GM19351 (cell line): ENCODE measurements at regions not wholly inside any gene's neighbourhood (a gene's known extent, or its start where the extent isn't known, plus 50 kb on each side); places are given as distances from the start of the nearest gene placed in this dataset.
"Not testable (repeated sequence)": the region's sequence is repeated elsewhere in the genome, so short reads cannot be mapped to it uniquely, and the experiment has no call there.

Source experiments
- ATAC-seq: cut with Tn5 transposase; IDR thresholded peaks from one replicate; pipeline ENCODE4 v1.9.1; 2021; ENCODE audit warnings: mild to moderate bottlenecking, moderate library complexity; ENCODE audit not compliant: unreplicated experiment

DNA sequence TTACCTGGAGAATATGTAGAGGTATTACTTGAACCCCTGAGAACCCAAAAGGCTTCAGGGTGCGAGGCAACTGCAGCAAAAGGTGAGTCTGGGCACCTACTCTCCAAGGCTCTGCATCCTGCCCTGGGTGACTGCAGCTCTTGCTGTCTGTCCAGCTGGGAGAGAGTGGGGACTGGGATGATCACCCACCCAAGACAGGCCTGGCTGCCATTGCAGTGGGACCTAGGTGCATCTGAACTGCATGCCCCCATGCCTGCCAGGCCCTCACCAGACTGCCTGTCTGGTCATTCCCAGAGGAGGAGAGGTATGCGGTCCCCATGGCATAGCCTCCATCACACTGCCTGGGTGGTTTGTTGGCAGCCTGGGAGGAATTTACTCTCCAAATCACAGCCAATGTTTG is 563.9 kb downstream of the TFAP2A start:
- no peak for ATAC-seq

DNA sequence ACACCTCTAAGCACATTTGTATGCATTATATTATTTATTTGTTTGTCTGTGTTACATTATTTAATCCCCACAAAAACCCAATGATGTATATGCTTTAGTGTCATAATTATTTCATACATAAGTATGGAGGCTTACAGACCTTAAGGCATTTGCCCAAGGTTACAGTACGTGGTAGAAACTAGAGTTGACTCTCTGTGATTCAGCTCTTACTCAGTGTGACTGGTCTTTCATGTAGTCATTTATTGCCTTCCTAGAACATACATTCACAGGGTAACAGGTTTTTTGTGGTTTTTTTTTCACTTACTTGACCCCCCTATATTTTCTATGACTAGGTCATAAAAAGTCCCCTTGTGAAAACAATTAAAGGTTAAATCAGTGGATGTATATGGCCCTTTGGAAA is 566.8 kb downstream of the TFAP2A start:
- no peak for ATAC-seq

DNA sequence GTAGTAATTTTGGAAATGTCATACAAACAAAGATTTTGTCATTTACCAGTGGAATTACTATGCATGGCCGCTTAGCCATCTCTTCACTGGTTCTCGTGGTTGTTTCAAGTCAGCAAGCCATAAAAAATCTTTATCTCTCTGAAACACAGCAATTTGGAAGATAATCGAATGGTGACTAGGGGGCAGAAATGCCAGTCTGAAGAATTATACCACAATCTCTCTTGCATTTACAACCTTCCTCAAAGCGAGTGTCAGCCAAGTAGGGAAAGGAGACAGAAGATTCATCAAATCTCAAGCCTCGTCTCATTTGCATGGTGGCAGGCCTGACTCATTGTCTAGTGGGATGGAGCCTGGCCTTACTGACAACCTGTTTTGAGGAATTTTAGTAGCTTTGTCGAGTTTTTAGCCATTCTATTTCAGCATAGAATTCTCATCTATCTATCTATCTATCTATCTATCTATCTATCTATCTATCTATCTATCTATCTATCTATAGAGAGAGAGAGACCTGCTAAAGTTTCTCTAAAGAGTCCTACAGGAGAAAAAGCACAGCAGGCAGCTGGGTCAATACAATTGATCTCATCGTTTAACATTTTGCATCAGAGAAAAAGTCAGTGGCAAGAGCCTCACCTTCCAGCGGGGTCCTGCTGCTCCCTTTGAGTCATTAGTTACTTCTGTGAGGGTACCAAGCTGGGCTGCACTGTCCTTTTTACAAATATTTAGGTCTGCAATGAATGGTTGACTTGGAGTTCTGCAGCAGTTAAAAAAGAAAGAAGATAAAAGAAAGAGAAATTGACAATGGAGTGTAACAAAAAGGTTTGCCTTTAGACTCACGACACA is 572.8 kb downstream of the TFAP2A start:
- no peak for ATAC-seq

DNA sequence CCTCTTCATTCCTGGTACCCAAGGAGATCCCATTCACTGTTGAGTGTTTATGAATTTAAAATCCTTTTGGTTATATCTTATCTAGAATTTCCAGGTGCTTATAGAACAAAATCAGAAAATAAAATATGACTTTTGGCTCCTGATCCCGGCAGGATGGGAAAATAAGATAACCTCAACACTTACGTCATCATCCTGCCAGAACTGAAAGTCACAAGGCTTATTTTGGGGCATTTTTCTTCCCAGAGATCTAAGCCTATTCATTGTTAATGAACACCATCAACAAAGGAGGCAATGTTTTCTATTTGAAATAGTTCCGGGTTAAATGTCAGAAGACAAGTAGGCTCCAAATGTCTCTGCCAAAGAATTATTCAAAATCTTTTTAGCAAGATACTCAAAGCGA is 580.6 kb downstream of the TFAP2A start:
- ATAC-seq: no peak

DNA sequence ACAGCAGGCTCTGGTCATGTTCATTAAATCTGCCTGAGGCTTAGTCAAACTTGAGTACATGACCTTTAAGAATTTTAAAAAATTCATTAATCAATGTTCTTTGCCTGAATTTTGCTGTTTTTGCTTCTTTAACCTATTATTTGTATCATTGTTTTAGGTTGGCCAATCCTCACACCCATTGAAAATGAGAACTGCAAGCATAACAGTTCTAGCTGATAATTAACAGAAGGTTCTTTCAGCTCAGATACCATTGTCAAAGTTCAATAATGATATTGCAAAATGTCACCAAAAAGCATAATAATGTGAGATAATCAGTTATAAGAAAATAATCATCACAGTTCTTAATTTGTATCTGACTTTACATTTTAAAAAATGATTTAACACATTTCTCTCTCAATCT is 583.1 kb downstream of the TFAP2A start:
- no peak for ATAC-seq

DNA sequence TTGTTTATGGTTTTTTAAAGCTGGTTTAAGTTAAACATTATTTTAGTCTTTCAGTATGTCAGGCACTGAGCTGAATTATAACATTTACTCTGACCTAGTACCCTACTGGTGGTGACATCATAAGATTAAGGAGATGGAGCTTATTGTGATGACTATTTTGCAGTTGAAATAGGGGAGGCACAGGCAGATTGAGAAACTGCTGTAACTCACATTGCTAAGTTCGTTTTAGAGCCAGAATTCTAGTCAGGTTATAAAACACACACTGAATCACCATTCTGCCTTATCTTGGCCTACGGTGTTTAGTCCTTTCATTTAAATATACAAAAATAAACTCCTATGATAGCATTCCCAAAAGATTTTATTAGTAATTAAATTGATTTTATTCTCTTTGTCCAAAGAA is 584.1 kb downstream of the TFAP2A start:
- ATAC-seq: no peak

DNA sequence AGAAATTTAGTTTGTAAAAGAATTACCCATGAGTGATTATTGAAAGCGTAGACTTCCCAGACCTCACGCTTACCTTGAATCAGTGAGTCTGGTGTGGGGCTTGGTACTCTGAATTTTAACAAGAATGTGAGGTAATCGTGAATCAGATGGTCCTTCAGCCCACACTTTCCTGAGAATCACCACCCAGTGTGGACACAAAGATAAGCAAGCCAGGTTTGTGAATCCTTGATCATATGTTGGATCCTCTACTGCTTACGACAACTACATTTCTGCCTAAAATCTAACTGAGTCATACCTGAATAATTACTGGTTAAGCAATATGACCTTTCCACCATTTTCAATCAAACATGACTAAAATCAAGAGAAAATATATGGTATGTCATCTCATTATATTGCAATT is 589.3 kb downstream of the TFAP2A start:
- ATAC-seq: no peak

DNA sequence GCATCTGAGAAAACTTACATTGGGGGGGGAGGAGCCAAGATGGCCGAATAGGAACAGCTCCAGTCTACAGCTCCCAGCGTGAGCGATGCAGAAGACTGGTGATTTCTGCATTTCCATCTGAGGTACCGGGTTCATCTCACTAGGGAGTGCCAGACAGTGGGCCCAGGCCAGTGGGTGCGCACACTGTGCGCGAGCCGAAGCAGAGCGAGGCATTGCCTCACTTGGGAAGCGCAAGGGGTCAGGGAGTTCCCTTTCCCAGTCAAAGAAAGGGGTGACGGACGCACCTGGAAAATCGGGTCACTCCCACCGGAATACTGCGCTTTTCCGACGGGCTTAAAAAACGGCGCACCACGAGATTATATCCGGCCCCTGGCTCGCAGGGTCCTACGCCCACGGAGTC is 604.1 kb downstream of the TFAP2A start:
- not testable (repeated sequence) for ATAC-seq

DNA sequence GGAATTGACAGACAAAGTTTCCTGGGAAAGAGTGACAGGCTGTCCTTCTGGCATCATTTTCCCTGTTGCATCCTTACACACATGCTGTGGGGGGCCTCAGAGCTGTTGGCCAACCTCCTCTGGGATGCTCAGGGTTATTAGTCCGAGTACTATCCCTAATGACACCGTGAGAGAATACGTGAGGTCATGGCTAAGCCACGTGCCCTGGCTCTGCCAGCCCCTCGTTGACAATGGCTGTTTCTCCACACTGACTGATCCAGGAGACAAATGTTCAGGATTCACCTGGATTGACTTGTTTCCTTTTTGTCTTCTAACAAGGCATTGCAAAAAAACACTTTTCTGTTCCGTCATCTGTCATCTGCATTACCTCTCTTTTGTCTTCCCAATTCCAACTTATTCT is 604.6 kb downstream of the TFAP2A start:
- no peak for ATAC-seq

DNA sequence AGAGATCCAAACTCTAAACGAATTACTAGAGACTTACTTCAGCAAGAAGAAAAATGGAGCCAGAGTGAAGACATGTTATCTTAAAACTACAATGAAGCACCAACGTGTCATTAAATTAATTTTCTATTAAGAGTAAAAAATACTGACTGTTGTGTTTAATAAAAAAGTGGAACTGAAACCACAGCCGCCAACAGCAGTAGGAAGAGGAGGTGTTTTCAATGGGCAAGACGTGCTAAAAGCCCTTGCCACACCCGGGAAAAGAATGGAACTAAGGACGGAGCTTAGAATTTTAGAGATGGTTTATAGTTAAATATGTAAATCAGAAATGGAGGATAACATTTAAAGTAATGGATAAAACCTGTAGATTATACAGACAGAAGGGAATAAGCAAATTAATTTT is 608.7 kb downstream of the TFAP2A start:
- no peak for ATAC-seq

DNA sequence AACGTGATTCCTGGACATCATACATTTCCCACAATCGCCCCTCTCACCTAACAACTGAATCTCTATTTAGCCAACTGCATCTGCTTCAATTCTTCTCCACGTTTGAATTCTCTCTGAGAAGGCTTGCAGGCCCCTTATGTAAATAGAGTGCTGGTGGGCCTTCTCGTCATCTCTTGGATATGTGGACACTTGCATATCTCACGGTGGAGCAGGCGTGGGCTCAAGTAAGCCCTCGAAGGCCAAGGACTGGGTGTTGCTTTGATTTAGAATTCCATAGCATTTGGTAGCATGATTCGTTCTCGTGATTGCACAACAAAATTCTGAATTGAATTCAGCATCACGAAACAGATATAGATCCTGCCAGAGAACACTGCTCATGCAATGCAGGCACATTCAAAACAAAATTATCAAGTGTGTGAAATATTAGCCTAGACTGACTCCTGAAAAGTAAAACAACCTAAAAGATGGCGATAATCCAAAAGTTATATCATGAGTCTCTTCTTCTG is 613.6 kb downstream of the TFAP2A start:
- ATAC-seq: no peak

DNA sequence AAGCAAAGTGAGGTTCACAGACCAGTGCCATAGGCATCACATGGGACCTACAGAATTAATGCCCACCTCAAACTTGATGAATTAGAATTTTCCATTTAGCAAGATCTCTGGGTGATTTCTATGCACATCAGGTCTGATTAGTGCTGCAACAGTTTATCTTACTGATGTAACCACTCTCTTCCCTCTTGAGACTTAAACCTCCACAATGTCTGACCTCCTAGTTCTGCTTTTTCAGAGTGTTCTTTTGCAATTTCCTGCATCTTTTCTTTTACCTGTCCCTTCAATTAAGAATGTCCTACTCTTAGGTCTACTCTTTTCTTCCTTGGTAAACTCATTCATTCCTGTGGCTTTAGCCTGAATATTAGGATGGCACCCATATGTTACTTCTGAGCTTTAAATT is 615.3 kb downstream of the TFAP2A start:
- ATAC-seq: no peak

DNA sequence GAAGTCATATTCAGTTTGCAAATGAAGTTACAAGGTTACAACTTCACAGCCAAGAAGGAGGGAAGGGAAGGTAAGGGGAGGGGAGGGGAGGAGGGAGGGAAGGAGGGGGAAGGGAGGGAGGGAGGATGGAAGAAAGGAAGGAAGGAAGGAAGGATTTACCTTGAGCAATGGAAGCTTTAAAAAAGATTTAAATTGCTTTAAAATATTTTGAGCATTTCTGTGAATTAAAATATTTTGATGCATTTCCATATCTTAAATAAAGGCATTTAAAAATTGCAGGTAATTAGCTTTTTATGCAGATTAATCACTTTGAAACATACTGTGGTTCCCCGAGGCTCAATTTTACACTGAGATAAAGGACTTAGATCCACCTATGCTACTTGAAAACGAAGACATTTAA is 618.0 kb downstream of the TFAP2A start:
- no peak for ATAC-seq

DNA sequence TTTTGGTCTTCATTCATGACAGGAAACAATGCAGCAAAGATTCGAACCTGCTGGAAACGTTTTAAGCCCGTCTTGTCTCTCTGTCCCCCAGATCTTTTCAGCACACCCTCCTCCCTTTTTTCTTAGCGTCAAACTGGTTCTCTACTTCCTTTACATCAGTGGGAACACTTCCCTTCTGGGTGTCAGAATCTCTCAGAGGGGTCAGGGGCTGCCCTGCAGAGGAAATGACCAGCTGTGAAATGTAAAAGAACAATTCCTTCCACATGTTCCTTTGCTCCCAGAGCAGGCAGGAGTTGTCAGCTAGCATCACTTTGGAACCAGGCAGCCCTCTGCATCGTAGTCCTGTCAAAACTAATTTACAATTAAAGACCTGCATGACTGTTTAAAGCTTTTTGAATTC is 619.0 kb downstream of the TFAP2A start:
- ATAC-seq: no peak

DNA sequence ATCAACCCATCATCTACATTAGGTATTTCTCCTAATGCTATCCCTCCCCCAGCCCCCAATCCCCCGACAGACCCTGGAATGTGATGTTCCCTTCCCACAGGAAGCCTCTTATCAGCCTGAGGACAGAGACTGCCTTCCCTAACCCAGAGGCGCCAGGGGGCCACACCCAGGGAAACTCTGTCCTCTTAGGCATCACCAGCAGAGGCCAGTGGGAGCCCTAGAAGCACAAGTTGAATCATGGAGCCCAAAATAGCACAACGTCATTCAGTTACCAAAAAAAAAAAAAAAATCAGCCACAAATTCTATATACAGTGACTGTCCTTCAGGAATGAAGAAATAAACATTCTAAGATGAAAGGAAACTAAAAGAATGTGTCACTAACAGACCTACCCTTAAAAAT is 625.7 kb downstream of the TFAP2A start:
- no peak for ATAC-seq

DNA sequence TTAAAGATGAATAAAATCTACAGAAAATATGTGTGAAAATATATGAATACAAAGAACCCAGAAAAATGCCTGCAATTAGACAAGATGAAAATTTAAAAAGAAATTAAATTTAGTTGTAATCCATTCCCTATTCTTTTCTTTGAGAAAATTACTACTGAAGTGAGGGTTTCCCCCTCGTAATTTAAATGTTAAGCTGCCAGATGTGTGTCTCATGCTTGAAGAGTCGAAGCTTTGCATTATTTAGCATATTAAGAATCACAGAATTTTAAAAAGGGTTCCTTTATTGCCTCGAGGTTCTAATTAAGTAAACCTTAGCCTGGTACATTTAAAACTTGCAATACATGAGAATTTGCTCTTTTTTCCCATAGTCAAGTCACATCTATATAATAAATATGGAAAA is 630.1 kb downstream of the TFAP2A start:
- no peak for ATAC-seq

DNA sequence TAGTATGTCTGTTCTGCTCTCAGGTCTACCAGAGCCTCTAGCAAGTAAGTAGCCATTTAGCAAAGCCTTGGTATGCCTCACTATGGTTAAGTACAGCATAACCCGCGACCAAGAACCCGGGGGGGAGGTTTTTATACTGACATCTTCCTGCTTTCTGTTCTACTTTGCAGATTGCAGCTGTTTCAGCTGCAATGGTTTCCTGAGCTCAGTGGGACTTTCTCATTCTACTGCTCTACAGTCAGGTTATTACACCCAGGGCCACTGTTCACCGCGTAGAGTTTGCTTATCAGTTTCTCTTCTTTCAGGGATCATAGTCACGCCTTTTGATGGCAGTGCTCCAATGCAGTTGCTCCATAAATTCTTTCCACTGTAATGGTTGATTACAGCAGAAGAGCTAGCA is 631.3 kb downstream of the TFAP2A start:
- ATAC-seq: no peak

DNA sequence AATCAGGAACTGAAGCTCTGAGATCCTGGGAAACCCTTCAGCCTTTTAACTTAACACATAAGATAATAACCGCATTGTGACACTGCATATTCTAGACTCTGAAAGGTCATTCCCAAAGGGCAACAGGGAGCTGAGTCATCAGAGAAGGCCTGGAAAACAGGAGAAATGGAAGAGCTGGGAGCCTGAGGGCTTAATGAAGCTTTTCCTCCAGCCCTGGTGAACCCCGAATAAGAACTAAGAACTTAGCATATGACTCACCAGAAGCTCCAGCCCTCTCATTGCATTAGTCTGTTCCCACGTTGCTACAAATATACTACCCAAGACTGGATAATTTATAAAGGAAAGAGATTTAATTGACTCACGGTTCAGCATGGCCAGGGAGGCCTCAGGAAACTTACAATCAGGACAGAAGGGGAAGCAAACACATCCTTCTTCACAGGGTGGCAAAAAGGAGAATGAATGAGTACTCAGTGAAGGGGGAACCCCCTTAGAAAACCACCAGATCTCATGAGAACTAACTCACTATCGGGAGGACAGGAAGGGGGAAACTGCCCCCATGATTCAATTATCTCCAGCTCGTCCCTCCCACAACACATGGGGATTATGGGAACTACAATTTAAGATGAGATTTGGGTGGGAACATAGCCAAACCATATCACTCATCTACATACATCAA is 648.5 kb downstream of the TFAP2A start:
- ATAC-seq: peak; percentile 73

DNA sequence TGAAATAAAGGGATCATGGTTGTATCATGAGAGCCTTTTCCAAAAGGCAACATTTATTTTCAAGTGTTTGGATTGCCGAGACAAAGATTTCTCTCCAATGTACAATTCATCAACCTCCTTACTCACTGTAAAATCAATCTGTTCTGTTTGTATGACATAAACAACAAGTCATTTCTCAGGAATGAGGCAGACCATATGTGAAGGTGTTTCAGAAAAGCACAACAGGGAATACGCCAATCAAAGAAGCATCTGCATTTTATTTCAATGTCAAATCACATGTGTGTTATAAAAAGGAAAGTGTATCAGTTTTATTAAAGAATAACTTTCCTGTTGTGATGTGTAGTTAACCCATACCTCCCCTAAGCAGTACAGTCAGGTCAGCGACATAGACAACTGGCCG is 653.7 kb downstream of the TFAP2A start:
- no peak for ATAC-seq

DNA sequence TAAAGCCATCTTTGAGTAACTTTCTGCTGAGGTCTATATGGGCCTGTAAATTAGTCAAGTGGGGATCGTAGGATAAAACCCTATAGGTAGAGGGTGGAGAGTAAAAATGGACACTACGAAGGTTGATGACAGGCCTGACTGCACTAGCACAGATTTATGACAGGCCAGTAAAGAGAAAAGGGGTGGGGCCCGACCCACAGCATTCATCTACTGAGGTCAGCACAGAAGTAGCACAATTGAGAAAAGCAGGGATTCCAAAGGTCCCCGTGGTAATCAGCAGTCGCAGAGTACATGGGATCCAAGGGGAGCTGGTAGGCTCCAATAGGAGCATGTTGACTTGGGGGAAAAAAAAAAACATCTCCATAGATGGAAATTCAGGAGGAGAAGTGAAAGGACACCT is 660.4 kb downstream of the TFAP2A start:
- ATAC-seq: no peak

DNA sequence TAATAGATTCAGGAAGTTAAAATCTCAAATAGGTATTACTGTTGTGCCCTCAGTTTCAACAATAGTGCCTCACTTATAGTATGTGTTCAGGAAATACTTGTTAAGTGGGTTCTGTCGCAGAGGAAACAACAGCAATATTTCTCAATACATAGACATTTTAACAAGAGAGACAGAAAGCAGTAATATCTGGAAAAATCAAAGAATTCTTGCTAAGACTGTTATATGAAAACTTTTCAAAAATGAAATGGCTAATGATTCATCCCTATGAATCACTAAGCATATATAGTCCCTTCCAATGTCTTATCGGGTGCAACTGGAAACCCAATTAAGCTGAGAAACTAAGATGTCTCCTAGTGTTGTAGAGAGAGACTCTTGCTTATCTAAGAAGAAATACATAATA is 668.9 kb downstream of the TFAP2A start:
- no peak for ATAC-seq

DNA sequence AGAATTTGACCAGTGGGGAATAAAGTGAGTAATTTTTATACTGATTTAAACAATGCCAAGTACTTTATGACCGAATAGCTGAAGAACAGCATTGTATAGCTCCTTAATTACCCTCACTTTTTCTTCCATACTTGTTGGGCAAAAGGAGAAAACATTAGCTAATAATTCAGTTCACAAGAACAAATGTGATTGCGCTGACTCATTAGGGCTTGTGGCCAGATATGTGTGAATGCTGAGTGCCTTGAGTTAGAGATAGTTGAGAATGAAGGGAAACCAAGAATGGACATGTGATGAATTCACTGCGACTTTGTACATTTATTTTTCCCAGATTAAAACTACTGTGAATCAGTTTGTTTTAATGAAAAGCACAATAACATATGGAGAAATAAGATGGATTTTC is 669.4 kb downstream of the TFAP2A start:
- no peak for ATAC-seq
